ENCODE measurements at regions not wholly inside any gene's neighbourhood (a gene's known extent, or its start where the extent isn't known, plus 50 kb on each side); places are given as distances from the start of the nearest gene placed in this dataset.

GRCh38 chr1:239814306-239814881 is 277.3 kb upstream of the FMN2 start:
- TF ChIP-seq EZH2 (IDR thresholded peaks at IDR 0.05) (no peak), POLR2AphosphoS5 (IDR thresholded peaks at IDR 0.05; ENCODE audit: borderline replicate concordance, low read depth, low read length) (no peak), FOXP2 (optimal IDR thresholded peaks at IDR 0.05; ENCODE audit: control extremely low read depth, extremely low read length, insufficient read depth) (no peak)

Data from SK-N-MC (cell line).